CD4-positive, alpha-beta T cell treated with Interleukin-6 for 4 hours (primary cell): ENCODE measurements at regions not wholly inside any gene's neighbourhood (a gene's known extent, or its start where the extent isn't known, plus 50 kb on each side); places are given as distances from the start of the nearest gene placed in this dataset.

Experiments
- DNase-seq: peaks from one replicate; pipeline ENCODE4 v3.0.0-alpha.2; 2020; ENCODE audit warnings: mixed read lengths

DNA sequence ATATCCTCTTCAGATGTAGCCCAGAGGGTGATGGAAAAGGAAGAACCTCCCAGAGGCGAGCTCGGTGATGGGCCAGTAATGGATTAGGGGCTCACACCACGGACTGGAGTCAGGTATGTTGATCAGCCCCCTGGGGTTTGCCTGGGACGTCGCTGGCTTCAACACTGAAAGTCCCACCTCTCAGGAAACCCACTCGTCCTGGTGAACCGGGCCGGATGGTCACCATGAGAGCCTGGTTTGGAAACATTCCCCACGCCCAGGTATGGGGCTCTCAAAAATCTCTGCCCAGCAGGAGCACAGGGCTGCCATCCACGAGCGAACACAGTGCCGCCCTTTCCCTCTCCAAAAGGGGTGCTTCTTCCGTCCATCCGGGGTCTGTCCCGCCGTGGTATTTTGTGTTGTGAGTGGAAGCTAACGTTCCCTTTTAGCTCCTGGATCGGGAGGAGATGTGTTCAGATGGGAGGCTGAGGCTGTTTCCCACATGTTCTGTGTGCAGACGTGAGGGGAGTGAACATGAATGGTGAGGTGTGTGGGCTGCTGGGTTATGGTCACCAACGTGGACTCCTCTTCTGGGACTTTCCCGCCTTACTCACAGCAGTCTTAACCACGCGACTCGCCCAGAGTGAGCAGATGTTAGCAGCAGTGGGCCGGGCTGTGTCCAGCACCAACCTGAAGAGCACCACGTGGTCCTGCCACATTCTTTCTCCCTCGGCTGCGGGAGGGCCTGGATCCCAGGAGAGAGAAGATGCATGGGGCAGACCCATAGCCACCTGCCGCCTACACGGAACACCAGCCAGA lies 139.2 kb downstream of the KIF26A start:
- no peak for DNase-seq

DNA sequence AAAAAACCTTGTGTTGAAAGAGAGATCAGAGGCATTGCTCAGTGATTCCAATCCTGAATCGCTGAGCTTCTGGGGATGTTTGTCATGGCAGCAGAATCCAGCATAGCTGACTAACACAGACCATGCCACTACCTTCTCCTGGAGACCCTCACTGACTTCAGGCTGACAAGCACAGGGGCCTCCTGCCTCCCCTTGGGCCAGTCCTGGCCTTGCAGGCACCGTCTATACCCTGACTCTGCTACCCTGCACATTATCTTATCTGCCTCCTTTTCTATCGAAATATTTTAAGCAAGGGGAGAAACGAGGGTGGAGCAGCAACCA lies 139.8 kb downstream of the KIF26A start:
- DNase-seq, result no peak

DNA sequence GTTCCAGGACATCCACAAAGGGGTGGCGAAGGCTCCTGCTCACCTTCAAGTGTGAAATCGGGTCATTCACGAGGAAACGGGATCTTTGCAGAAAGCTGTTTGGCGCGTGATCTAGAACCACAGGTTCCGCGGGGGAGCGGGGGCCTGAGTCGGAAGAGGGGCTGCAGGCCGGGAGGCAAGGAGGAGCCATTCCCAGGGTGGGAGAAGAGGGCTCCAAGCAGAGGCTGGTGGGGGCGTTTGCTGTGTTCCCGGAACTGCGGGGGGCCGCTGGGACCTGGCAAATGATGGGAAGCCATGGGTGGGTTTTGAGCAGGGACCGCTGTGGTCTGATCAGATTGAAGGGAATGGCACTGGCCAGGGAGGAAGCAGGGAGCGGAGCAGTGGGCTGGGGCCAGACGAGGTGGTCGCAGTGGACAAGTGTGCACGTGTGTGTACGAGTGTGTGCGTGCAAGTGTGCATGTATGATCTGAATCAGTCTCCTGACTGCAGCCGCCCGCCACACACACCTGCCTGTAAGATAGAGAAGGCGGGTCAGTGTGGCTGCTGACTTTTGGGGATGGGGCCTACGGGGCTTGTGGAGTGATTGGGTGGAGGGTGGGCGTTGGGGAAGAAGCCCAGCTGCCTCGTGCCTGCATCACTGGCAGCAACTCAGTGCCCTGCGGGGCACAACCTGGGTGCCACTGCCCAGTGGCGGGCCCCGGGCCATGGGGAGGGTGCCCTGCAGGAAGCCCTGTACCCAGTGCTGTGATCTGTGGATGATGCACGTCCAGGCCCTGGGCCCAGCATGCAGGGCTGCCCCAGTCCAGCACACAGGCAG lies 141.9 kb downstream of the KIF26A start:
- DNase-seq, result no peak

DNA sequence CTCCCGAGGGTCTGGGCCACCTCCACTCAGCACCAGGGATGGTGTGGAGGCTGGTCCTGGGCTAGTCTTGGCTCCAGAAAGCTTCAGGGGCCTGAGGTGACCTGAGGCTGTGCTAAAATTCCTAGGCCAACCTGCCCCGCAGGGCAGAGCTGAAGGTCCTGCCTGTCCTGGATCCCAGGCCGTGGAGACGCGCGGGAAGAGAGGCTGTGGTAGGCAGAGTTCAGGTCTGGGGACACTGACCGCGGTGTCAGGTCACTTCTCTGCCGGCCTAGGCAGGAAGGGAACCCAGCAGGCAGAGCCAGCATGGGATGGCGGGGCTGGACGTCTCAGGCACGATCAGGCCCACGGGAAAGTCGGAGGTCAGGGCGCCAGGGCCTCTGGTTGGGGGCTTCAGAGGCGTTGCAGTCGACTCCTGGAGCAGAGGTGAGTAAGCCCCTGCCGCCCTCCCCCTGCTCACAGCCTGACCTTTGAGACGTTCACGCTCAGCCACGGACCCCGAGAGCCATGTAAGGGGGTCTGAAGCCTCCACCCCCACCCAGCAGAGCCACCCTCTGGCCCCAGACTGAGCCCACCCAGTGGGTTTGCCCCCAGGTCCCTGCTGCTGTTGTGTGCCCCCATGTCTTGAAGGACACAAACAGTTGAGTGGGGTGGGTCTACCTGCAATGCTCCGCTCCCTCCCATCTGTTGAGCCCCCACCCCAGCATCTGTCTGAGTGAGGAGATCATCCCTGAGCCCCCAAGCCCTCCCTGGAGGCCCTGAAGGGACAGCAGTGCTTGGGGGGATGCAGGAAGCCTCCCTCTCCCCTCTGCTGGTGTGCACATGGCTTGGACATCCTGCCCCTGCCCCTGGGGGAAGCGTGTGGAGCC lies 142.7 kb downstream of the KIF26A start:
- no peak for DNase-seq

DNA sequence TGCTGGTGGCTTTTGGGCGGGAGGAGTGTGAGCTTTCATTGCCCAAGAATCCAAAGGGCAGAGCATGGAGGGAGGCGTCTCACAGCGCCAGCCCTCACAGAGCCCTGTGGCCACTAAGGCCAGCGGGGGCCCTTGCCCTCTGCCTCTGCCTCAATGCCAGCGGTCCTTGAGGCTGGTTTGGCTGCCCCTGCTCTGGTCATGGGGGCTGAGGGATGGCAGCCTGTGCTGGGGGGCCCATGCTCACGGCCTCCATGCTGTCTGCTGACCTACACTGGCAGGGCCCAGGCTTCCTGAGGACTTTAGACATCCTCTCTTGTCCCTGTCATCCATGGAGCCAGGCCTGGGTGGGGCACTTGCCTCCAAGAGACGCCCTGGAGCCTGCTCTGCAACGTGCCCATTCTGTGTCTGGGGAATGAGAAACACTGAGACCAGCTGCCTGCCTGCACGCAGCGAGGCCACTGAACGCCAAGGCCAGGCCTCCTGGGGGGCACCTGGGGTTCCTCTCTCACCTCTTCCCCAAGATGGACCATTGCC lies 143.4 kb downstream of the KIF26A start:
- DNase-seq, result no peak

DNA sequence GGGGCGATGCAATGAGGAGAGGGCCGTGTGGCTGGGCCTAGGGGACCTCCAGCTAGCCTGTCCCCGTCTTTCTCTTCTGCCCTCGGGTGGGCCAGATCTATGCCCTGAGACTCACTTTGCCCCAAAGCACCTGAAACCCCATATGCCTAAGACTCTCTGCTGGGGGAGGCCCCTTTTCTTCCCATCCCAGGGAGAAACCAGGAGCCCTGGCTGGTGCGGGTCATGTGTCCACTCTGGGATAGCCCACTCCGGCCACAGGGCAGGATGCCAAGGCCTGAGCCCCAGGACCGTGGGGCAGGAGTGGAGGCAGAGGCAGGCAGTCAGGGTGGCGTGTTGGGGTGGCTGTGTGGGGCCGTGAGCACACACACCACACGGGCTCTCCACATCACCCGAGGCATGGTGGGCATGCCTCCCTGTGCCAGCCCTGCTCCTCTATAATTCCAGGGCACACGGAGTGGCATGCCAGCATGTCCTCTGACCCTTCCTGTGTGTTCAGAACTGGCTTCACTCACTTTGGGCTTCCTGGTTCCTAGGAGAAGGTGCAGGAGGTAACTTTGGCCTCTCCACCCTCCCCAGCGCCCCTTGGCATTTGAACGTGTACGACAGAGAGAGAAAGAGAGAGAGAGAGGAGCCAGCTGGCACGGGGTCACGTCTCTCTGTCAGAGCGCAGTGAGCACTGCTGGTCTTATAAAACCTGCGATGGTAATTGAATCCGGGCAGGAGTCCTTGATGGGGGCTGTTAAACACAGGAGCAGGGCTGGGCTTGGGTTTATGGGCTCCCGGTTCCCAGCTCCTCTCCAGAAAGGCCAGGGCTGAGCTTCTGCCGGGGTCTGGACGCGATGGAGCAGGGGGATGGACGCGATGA lies 144.2 kb downstream of the KIF26A start:
- no peak for DNase-seq

DNA sequence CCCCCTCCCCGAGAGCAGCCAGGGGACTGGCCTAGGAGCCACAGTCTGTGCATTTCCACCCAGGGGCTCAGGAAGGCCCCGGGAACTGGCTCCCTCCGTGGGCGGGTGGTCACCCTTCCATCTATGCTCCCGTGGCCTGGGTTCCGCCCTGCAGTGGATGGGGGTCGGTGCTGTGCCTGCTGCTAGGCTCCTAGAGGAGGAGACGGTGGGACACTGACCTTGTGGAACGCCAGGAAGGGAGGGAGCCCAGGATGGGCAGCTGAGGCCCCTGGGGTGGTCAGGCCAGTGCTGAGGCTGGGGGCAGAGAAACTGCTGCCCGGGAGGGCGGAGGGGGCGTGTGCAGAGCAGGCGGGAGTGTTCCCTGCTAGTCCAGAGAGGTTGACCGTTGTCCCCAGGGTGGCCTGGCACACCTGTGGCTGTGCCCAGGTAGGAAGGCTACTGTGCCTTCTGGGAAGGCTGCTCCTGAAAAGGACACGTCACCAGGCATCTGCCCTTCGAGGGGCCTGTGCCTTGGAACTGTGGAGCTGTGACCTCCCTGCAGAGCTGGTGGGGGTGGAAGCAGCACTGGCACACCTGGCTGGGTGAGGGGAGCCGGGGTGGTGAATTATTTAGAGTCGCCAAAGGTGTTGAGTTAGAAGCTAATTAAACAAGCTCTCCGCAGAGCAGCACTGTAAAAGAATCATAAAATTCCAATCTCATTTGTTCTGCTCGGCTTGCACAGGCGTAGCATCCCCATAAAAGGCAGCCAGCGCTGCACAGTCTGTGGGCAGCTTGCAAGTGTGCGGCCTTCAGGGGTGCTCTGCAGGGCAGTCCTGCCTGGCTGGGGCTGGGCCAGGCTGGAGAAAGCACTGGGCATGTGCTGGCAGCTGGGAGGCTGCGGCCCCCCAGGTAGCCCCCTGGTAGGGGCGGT lies 145.1 kb downstream of the KIF26A start:
- no peak for DNase-seq

DNA sequence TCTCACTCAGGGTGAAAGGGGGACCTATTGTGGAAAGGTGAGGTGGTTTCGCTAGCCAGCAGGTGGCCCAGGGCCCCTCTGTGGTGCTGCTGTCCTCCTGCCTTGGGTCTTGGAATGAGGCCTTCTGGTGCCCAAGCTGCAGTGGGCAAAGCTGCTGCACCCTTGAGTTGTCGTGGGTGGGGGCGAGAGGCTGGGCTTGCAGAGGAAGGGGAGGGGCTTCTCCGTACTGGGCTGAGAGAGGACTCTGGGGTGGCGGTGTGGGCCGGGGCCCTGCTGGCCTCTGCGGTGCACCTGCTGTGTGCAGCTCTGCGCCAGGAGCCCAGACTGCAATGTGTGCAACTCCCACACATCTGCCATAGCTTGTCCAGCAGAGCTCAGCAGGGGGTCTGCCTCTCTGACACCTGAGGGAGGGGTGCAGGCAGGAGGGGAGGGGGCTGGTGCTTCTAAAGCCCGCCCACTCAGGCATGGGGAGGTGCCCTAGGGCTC lies 145.8 kb downstream of the KIF26A start:
- no peak for DNase-seq

DNA sequence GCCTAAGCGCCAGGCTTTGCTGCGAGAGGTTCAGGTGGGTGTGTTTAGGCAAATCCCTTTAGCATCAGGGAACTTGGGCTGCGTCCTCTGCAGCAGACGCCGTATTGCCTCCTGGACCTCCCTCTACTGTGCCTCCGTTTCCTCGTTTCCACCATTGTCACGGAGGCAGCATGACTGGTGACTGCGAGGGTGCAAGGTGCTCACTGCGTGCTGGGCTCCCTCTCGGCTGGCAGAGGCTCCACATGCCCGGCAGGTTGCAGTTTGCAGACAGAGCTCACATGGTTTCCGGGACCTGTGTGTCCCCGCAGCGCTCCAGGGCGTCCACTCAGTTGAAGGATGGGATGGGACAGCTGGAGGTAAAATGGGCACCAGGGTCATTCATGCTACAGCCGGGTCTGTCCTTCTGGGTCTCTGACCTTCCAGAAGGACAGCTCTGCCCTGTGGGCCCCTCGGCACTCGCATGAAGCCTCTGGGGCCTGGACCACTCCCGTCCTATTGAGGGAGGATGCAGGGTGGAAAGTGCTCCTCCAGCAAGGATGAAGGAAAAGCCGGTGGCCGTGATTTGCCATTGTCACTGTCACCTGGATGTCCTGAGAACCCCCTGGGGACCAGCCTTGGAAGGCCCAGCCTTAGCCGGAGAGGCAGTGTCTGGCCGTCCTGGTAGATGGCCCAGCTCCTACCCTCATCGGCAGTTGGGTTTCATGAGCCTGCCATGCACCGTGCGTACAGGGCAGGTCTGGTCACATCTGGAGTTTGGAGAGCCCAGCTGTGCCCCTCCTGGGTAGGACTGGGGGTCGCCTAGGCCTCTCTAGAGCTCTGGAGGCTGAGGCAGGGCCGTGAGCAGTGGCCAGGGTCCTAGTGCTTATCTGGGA lies 146.5 kb downstream of the KIF26A start:
- DNase-seq, result no peak

DNA sequence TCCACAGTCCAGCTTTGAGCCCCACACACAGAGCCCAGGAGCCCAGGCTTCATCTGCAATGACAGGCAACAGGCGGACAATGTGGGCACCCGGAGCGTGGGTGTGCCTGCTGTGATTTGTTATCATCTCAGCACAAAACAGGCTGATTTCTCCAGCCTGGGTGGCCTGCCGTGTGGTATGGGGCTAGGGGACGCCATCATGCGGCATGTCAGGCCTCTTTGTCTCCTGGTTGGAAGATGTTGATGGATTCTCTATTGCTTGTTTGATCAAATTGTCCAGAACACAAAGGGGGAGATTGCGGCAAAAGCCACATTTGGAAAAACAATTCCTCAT lies 147.1 kb downstream of the KIF26A start:
- no peak for DNase-seq

DNA sequence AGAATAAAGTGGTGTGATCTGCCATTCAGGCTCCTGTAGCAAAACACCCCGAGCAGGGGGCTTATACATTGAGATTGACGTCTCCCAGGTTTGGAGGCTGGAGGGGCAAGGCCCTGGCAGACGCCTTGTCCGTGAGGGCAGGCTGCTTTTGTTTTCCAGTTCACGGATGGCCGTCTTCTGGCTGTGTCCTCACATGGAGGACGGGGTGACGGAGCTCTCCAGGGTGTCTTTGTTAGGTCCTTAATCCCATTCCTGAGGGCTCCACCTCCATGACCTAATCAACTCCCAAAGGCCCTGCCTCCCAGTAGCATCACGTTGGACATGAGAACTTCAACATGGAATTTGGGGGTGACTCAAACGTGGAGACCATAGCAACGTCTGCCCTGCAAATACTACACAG lies 147.7 kb downstream of the KIF26A start:
- DNase-seq, result no peak

DNA sequence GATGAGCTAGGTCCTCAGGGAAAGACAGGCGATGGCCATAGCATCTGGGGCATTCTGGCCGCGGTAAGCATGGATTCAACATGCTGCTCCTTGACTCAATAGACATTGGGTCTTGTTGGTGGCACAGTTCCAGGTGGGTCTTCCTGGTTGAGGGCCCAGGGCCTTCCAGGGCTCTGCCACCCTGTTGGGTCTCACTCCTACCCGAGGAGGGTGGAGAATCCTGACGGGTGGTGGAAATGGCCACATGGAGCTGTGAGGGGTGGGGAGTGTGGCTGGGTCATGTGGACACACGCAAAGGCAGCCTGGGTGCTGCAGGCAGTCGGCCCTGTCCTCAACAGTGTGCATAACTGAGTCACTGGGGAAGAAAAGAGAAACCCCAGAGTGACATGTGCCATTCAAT lies 148.1 kb downstream of the KIF26A start:
- no peak for DNase-seq

DNA sequence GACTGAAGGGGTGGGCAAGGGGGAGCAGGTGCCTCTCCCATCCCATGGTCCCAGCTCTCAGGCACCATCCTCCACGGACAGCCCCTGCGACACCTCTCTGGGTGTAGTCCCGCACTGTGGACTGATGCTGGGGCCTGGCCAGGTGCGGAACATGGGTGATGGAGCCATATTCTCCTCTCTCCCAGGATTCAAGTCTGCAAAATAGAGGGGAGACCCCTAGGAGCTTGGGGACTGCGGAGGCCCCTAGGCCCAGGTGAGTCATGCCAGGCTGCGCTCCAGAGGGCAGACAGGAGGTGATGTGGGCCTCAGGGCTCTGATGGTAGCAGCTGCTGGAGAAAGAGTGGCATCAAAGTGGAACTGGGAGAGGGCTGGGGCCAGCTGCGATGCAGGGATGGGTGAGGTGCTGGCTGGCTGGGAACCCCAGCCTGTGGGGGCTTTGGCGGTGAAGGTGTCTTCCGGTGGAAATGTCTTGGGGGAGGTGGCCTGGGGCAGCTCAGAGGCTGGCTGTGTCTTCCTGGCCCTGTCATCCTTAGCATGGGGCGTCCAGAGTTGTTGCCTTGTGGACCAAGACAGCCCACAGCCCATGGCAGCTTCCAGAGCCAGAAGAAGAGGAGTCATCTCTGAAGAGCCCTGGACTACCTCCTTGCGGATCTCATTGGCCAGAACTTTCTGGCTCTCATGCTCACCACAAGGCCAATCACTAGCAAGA lies 149.1 kb downstream of the KIF26A start:
- DNase-seq, result no peak

DNA sequence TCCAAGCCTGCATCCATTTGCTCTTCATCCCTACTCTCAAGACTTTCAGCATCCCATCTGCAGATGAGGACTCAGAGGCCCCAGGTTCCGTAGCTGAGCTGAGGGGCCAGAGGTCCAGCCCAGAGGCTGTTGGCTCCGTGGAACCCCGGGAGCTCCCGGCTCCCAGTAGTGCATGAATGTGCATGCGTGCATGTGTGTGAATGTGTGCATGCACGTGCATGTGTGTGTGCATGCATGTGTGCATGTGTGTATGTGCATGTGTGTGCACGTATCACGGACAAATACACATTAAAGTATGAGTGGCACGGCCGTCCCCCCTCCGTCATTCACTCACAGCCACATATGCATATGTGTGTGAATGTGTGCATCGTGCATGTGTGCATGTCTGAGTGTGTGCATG lies 149.9 kb downstream of the KIF26A start:
- no peak for DNase-seq

DNA sequence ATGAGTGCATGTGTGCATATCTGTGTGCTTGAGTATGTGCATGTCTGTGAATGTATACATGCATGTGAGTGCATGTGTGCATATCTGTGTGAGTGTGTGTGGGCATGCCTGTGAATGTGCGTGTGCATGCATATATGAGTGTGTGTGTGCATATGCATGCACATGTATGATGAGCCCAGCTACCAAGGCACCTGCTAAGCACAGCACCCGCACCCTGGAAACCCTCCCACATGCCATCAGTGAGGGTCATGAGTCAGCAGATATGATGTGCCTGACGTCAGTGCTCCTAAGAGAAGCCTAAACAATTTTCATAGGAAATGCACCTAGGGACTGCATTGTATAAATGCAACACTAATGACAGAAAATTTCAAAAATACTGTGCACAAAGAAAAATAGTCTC lies 151.1 kb downstream of the KIF26A start:
- no peak for DNase-seq

DNA sequence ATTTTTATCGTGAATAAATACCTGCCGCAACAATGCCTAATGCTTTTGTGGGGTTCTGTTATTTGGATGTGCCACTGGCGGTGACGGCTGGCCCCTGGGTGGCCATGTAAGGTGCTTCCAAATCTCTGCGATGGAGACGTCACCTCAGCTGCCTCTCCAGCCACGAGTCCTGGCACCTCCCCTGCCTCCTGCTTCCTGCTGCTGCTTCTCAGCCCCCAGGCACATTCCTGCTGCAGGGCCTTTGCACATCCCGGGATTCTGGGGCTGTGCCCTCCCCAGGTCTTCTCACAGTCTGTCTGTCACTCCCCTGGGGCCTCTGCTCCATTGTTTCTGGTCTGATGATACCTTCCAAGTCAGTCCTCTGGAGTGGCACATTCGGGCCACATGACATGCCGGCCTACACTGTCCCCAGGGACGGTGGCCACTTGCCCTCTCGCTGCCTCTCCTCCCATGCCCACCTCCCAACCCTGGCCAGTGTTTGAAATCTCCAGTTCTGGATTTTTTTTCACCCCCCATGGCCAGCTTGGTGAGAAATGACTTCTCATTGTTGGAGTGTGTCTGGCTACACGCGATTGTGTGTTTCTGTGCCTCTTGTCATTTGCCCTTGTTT lies 151.8 kb downstream of the KIF26A start:
- no peak for DNase-seq

DNA sequence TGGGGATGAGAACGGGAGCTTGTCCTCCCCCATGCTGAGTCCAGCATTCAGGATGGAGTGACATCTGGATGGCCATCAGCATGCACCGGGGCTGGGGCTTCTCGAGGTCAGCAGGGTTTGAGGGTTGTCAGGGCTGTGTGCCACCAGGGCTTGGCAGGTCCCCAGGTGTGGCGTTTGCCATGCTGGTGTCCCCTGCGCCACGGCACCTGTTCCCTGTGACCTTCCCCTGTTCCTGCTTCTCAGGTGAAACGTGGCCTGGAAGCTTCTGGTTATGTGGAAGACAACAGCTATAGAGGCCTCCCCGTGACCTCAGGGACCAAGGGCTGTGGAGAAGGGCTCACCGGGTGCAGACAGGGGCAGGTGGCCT lies 152.4 kb downstream of the KIF26A start:
- DNase-seq, result no peak

DNA sequence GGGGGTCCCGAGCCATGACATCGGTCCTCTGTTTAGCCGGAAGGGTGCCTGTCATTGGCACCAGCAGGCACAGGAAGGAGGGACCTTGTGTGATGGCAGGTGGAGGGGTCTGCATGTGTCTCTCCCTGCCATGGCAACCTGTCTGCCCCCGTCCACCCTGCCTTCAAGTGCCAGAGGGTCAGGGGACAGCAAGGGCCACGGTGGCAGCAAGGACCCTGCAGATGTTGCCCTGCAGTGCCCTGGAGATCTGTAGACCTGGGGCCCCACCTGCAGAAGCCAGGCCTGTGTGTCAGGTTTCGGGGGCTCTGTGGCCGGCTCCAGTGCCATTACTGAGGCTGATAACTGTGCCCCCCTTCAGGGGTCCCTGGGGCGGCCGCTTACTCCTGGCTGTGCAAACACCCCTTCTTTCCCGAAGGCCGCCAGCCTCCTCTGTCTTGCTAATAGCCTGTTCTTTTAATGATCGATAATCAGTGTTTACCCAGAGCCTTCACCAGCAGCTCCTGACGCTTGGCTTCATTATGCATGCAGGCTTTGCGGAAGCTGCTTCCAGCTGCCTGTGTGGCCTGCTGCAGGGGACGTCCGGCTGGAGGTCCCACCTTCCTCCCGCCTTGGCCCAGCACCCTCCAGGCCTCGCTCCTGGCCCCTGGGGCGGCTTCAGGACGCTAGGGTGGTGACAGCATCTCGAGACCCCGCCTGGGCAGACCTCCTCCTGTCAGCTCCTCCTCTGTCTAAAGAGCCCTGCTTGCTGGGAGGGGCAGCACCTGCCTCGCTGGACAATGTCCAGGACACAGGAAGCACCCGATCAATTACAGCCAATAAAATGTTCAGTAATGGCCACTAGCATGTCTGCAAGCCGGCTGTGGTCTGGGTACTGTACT lies 153.0 kb downstream of the KIF26A start:
- no peak for DNase-seq
